ENCODE measurements at regions not wholly inside any gene's neighbourhood (a gene's known extent, or its start where the extent isn't known, plus 50 kb on each side); places are given as distances from the start of the nearest gene placed in this dataset.

- DNase-seq, result no peak
Measured at GRCh38 chr7:68258609-68259008, 1262.0 kb downstream of the TYW1 start.

GRCh38 chr7:68265258-68265657, 1268.6 kb downstream of the TYW1 start:
- no peak for DNase-seq

DNA sequence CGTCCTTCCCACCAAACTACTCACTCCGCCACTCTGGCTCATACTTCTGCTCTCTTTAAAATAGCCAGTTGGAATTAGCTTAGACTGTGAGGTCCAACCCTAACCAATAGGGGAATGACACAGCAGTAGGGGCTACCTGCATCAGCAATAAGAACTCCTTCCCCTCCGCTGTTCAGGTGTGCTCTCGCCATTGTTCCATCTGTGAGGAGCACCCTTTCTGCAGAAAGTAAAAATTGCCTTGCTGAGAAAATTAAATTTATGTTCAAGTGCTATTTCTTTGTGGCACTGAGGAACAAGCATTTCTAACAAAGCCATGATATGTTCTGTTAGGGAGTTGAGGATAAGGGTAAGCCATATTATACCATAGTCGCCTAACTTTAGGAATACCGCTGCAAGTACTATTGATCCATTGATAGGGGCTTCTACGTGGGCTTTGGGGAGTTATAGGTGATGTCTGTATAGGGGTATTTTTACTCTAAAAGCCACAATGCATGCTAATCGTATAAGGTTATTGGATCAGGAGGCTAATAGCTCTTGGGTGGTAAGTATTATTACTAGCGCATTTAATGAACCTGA, 1269.5 kb downstream of the TYW1 start:
- DNase-seq, result no peak

DNA sequence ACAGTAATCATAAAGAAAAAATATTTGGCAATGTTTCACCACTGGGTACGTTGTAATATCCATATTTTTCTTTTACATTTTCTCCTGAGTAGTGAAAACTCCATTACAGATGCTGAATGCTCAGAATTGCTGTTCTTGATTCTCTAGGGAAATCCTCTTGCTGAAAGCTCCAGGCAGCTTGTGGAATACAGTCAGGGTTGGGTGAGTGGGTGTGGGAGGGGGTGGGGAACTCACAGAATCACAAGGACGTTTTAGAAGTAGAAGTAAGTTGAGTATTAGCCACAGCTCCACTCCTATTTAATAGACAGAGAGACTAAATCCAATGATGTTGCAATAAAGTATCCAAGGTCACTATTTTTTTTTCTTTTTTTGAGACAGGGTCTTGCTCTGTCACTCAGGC, 1270.9 kb downstream of the TYW1 start:
- DNase-seq, result no peak

DNA sequence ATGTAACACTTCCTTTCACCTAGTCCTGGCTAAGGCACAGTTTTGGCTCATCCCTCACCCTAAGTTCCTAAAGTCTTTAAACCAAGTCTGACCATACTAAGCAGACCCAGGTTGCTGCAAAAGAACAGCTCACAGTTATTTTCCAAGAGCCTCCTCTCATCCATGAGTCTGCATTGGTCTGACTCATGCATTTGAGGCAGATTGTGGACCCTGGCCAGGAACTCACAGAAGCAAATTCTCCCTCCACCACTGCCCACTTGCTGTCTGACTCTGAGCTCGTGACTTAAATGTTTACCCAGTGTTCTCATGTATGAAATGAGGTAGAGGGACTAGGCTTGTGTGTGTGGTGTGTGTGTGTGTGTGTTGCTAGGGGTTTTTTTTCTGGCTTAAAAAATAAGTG, 1272.8 kb downstream of the TYW1 start:
- DNase-seq, result no peak

DNA sequence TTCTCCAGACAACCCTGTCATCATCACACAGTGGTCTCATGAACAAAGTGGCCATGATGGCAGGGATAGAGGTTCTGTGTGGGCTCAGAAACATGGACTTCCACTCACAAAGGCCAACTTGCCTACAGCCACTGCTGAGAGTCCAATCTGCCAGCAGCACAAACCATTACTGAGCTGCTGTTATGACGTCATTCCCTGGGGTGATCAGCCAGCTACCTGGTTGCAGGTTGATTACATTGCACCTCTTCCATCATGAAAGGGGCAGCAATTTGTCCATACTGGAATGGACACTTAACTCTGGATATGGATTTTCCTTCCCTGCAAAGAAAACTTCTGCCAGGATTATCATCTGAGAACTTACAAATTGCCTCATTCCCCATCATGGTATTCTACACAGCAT, 1275.9 kb downstream of the TYW1 start:
- no peak for DNase-seq

- no peak for DNase-seq
Measured at GRCh38 chr7:68276725-68277124, 1280.1 kb downstream of the TYW1 start.

- no peak for DNase-seq
Measured at GRCh38 chr7:68279827-68280400, 1283.3 kb downstream of the TYW1 start.

DNA sequence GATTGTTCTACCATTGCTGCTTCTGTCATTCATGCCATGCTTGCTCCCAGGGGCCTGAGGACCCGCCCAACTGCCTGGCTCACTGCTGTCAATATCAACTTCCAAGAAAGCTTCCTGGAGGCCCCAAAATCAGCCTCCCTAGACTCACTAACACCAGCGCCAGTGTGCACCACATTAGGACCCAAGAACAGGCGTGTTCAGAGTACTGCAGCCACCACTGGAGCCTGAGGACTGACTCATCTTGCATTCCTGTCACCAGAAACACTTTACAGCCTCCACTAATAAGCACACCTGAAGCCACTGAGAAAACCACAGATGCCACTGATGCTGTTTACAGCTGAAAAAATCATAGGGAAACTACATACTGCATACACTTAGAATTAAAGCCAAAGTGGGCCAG, 1284.3 kb downstream of the TYW1 start:
- no peak for DNase-seq

GRCh38 chr7:68288144-68288593, 1291.5 kb downstream of the TYW1 start:
- DNase-seq, result peak; percentile 7

GRCh38 chr7:68291710-68292109, 1295.1 kb downstream of the TYW1 start:
- no peak for DNase-seq

GRCh38 chr7:68295386-68295785, 1298.8 kb downstream of the TYW1 start:
- no peak for DNase-seq

DNA sequence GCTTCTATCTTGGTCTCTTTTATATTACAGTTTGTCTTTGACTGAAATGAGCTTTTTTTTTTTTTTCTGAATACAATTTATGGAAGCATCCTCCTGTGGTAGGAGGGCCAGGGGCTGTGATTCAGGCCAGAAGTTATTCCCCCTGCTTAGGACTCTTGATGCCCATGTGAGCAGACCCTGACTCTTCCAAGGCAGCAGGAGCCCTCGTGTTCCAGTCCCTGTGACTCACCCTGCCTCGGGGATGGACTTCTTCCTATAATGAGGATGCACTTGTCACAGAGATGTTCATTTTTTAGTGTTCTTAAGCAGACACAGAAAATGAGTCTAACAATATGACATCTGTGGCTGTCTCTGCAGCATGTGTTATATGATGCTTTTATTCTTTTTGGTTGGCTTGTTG, 1293.7 kb upstream of the AUTS2 start:
- no peak for DNase-seq

DNA sequence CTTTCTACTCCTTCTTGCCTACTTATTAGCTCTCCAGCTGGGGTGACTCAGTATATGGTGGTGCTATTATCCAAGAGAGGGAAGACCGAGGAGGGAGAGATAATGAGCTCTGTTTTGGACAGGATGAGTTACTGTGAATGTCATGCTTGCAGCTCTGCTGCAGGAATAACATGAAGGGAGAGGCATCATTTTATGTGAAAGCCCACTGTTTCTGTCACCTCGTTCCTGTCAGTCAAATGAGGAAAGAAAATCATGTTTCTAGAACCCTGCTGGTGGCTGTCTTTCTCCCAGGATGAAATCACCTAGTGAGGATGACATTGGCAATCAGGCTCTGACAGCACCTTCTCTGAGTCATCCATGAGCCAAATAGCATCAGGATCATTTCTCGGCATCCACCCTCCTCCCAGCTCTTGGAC, 1291.6 kb upstream of the AUTS2 start:
- DNase-seq, result no peak

- no peak for DNase-seq
Measured at GRCh38 chr7:68309271-68309670, 1289.0 kb upstream of the AUTS2 start.

DNA sequence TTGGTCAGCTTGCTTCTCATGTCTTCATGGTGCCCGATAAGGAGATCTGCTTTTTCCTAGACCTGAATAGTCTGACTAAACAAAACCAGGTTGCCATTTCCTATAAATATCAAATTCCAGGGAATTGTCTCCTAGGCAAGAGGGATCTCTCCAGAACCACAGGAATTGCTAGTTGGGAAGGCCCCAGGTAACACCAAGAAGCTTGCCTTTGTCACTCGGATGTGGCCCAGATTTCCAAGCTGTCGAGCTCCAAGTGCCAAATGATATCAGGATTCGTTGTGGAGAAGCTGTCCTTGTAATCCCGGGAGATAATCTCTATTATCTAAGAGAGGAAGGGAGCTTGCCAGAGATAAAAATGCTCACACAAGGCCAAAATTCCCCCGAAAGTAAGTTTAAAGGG, 1288.5 kb upstream of the AUTS2 start:
- DNase-seq, result no peak

DNA sequence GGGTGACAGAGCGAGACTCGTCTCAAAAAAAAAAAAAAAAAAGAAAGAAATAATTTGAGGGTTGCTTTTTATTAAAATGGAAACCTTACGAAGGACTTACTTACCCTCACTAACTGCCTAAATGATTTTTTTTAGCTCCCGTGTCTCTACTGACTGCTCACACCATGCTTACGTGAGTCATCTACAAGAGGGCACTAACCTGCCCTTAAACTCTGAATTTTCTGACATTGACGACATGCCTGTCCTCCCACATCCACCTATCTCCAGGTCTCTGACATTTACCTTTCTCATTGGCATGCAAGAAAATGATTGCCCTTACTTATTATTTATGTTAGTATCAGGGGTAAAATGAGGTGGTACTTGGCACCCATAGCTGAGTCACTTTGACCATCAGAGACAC, 1286.3 kb upstream of the AUTS2 start:
- no peak for DNase-seq

- no peak for DNase-seq
Measured at GRCh38 chr7:68313806-68314205, 1284.5 kb upstream of the AUTS2 start.

GRCh38 chr7:68314208-68314607, 1284.1 kb upstream of the AUTS2 start:
- no peak for DNase-seq

DNA sequence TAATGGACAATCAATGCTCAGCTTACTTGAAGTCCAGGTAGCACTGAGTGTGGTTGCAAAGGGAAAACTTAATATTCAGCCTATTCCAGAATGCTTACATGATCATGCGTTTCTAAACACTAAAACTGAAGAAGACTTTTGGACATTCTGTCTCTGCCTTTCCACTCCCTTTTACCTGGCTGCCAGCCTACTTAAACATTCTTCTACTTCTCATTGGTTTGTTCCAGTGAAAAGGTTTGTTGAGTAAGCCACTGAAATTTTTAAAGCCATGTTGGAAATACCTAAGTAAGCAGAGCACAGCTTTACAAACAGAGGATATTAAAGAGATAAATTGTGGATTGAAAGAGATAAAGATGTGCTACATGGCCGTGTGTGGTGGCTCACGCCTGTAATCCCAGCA, 1280.8 kb upstream of the AUTS2 start:
- DNase-seq, result no peak

DNA sequence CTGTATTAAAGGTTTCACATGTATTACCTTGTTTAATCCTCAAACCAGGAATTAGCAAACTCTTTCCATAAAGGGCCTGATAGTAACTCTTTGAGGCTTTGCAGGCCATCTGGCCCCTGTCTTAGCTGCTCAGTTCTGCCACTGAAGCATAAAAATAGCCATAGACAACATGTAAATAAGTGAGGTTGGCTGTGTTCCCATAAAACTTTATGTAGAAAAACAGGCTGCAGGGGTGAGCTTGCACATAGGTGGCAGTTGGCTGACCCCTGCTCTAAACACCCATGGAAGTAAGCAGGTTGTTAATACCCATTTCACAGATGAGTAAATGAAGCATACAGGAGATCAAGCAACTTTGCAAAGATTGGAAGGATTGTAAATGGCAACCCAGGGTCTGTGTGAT, 1279.2 kb upstream of the AUTS2 start:
- no peak for DNase-seq

DNA sequence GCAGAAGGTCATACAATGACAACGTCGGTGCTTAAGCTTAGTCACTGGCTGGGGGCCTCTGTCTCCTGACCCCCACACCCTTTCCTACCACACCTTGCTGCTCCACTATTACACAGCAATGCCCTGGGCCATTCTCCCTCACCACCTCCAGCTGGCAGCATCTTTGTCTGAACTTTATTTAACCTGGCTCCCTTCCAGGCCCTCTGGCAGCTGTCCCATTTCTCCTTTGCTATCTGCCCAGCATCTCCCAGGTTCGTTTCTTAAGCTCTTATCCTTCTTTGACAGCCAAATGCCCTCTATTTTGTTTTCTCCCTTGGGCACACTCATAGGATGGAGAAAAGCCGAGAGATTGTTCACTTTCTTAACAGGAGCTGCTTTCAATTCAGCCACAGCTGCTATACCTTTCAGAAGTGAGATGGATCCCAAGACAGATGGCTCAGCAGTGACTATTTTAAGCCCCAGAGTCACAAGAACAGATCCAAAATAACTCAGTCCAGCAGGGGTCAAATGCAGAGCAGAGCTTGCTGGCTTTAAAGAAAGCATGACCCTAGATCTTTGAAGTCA, 1277.1 kb upstream of the AUTS2 start:
- peak; percentile 19 for DNase-seq

- no peak for DNase-seq
Measured at GRCh38 chr7:68321776-68322496, 1276.3 kb upstream of the AUTS2 start.

GRCh38 chr7:68324621-68325020, 1273.7 kb upstream of the AUTS2 start:
- no peak for DNase-seq
